Neural cell (in vitro differentiated cells): ENCODE measurements at regions not wholly inside any gene's neighbourhood (a gene's known extent, or its start where the extent isn't known, plus 50 kb on each side); places are given as distances from the start of the nearest gene placed in this dataset.

Experiments used
- CTCF ChIP-seq: fragments of 450-650 bp; IDR thresholded peaks from 2 replicates; pipeline ENCODE4 v1.5.1; 2014; ENCODE audit warnings: antibody characterized with exemption, mild to moderate bottlenecking, moderate library complexity; ENCODE audit not compliant: poor library complexity, severe bottlenecking
- EP300 ChIP-seq: fragments of 450-650 bp; conservative IDR thresholded peaks from 2 replicates; pipeline ENCODE4 v1.6.1; 2014; ENCODE audit warnings: antibody characterized with exemption, mild to moderate bottlenecking, moderate library complexity; ENCODE audit not compliant: poor library complexity, severe bottlenecking
- POLR2AphosphoS5 ChIP-seq: IDR thresholded peaks from 2 replicates; pipeline ENCODE4 v1.6.1; 2012
- REST ChIP-seq: IDR thresholded peaks from 2 replicates; pipeline ENCODE4 v1.6.1; 2012; ENCODE audit warnings: borderline replicate concordance

- TF ChIP-seq CTCF (no peak), POLR2AphosphoS5 (no peak), EP300 (no peak), REST (no peak)
Measured at GRCh38 chr11:25633230-25633629, 698.7 kb upstream of the ANO3 start.
